ENCODE measurements at regions not wholly inside any gene's neighbourhood (a gene's known extent, or its start where the extent isn't known, plus 50 kb on each side); places are given as distances from the start of the nearest gene placed in this dataset.

- no peak for DNase-seq (ENCODE audit: low read depth in 2 of 2)
- TF ChIP-seq CTCF (IDR thresholded peaks at IDR 0.05; ENCODE audit: low read depth, low read length) = no peak
Observed at GRCh38 chrX:33686105-33686504, 446.0 kb downstream of the FAM47A start.

More at GRCh38 chrX:33686105-33686504, 446.0 kb downstream of the FAM47A start:
- H3K4me3 ChIP-seq (replicated peaks in 1 of 2; ENCODE audit: low read depth in 2 of 2, low read length in 2 of 2) = no peak overlapping the region
